ENCODE measurements at regions not wholly inside any gene's neighbourhood (a gene's known extent, or its start where the extent isn't known, plus 50 kb on each side); places are given as distances from the start of the nearest gene placed in this dataset.

GRCh38 chr13:99886706-99887105, 84.9 kb downstream of the ZIC5 start:
- H3K4me2 ChIP-seq (ENCODE audit: insufficient read depth in 1 of 2, low read depth in 2 of 2, low read length in 2 of 2): no peak overlapping the region
- no peak overlapping the region; the same call in 1 of the 2 replicates for H4K8ac ChIP-seq (ENCODE audit: extremely low read depth, insufficient read depth, low read length)
- no peak overlapping the region for H3K18ac ChIP-seq (ENCODE audit: extremely low read depth, low read length)
- no peak overlapping the region for H3K23ac ChIP-seq (ENCODE audit: insufficient read length)
- H2BK20ac ChIP-seq (ENCODE audit: low read length): peak overlapping the region; percentile 73; the same call in 1 of the 2 replicates
- no peak overlapping the region for H3K4ac ChIP-seq (replicated peaks; ENCODE audit: insufficient read length, low read depth, low read length)
- peak overlapping the region; percentile 56; the same call in 1 of the 2 replicates for H2AK5ac ChIP-seq (ENCODE audit: low read depth, low read length)
- no peaks in the 10 kb centered on the region for H3K79me1 ChIP-seq (ENCODE audit: low read depth, low read length)
- no peak overlapping the region for H3K4me3 ChIP-seq (ENCODE audit: extremely low read depth in 1 of 4, insufficient read depth in 2 of 4, low read depth in 3 of 4, low read length in 4 of 4)
- H3K14ac ChIP-seq (ENCODE audit: insufficient read length): no peak overlapping the region
- H3K4me1 ChIP-seq (replicated peaks in 1 of 4; ENCODE audit: control insufficient read depth in 3 of 4, insufficient read depth in 4 of 4, low read length in 3 of 4): peaks cover 0 to 6% (median 4%) of the 10 kb centered on the region in 4 experiments; a peak in 4 of 7 replicates
- WGBS, 2 experiments (ENCODE audit: extremely low coverage in 1 of 2, insufficient coverage in 1 of 2, insufficient read length in 1 of 2, insufficient replicate concordance in 2 of 2, low coverage in 1 of 2, low lambda C conversion rate in 2 of 2, missing lambda C conversion rate in 1 of 2): 86% methylated on average over 4 of the region's 4 CpGs; no CpG with 5 or more reads in 1 of the 2 experiments
- ChIA-PET CTCF (ENCODE audit: partially characterized antibody) (interaction anchor here (0.6 to 10.9 kb wide), 3 partner anchors 13 to 443 kb away, joined by 3 to 55 read pairs (median 3); no protein-coding TSS in a partner anchor), POLR2A (ENCODE audit: partially characterized antibody) (no interaction called here)
- DNase-seq (ENCODE audit: low read depth in 1 of 2, low spot score in 2 of 2) (peak in 1 of 2 experiments; percentile 38), FAIRE-seq (no peak)
- no peak overlapping the region for H2BK120ac ChIP-seq (replicated peaks; ENCODE audit: low read depth, low read length)
- H3K9ac ChIP-seq (replicated peaks in 1 of 4; ENCODE audit: extremely low read depth in 1 of 4, low read depth in 3 of 4, low read length in 3 of 4): no peak overlapping the region
- H4K5ac ChIP-seq (ENCODE audit: insufficient read length, low read depth, low read length): no peak overlapping the region
- no peak overlapping the region for H3K27ac ChIP-seq (ENCODE audit: low read depth, low read length)
- no peaks in the 10 kb centered on the region for H3K23me2 ChIP-seq (ENCODE audit: low read depth, low read length)
- no peaks in the 10 kb centered on the region for H3K79me2 ChIP-seq (ENCODE audit: control insufficient read depth in 1 of 2, insufficient read depth in 2 of 2, low read length in 2 of 2)
- no peak overlapping the region for H2AFZ ChIP-seq (ENCODE audit: low read length)
- H4K91ac ChIP-seq (replicated peaks; ENCODE audit: insufficient read length, low read length): peak overlapping the region; percentile 63
- H3K9me3 ChIP-seq (ENCODE audit: insufficient read depth in 2 of 2, low read depth in 1 of 2, low read length in 1 of 2): no peaks in the 10 kb centered on the region
- no peak overlapping the region for H3K56ac ChIP-seq (replicated peaks; ENCODE audit: insufficient read length, low read depth, low read length)
- H3K36me3 ChIP-seq (ENCODE audit: control insufficient read depth in 2 of 4, insufficient read depth in 4 of 4, low read length in 3 of 4): no peaks in the 10 kb centered on the region
- H4K20me1 ChIP-seq (replicated peaks in 1 of 2; ENCODE audit: control insufficient read depth in 1 of 2, insufficient read depth in 2 of 2, low read length in 2 of 2): no peaks in the 10 kb centered on the region
- H3K27me3 ChIP-seq (replicated peaks in 1 of 4; ENCODE audit: control insufficient read depth in 3 of 4, extremely low read depth in 1 of 4, insufficient read depth in 3 of 4, low read length in 3 of 4): no peaks in the 10 kb centered on the region; a peak in 1 of 7 replicates
- no peak overlapping the region; the same call in 1 of the 2 replicates for H2BK15ac ChIP-seq (ENCODE audit: low read length)
- peak overlapping the region; percentile 11; the same call in 1 of the 2 replicates for H2BK12ac ChIP-seq (ENCODE audit: low read depth, low read length)
- H2BK5ac ChIP-seq (ENCODE audit: low read depth, low read length): no peak overlapping the region

Data from H1 (cell line).